ENCODE measurements at regions not wholly inside any gene's neighbourhood (a gene's known extent, or its start where the extent isn't known, plus 50 kb on each side); places are given as distances from the start of the nearest gene placed in this dataset.
A peak's percentile ranks its signal among the peaks of the same experiment; 100 is the strongest.

DNA sequence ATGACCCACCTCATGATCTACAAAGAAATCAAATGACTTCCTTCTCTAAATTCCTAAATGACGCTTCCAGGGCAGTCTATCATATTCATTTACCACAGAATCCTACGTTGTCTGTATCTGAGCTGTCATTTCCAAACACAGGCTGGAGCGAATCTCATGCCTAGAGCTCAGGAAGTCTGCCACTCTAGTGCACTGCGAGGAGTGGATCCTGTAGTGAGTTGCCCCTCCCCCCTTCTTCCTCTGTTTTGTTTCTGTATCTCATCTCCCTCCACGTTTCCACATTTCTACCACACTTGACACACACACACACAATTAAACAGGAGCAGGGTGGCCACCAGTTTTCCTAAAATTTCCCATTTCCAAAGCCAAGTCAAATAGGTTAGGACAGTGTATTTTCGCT is 415.4 kb upstream of the PRICKLE1 start:
- peak; percentile 20 for DNase-seq (ENCODE audit: low spot score)
- H3K4me3 Mint-ChIP-seq (ENCODE audit: unreplicated experiment), result no peak overlapping the region
- H3K4me1 Mint-ChIP-seq (ENCODE audit: unreplicated experiment), result peaks cover 8% of the 10 kb centered on the region
- no peak for TF ChIP-seq CTCF (IDR thresholded peaks at IDR 0.05; ENCODE audit: unreplicated experiment)
- H3K36me3 Mint-ChIP-seq (ENCODE audit: low read depth, unreplicated experiment), result no peaks in the 10 kb centered on the region
- peaks cover 1% of the 10 kb centered on the region for H3K27me3 Mint-ChIP-seq (ENCODE audit: unreplicated experiment)
- no peaks in the 10 kb centered on the region for H3K9me3 Mint-ChIP-seq (ENCODE audit: unreplicated experiment)
- H3K27ac Mint-ChIP-seq (ENCODE audit: unreplicated experiment), result no peak overlapping the region

- Mint-ChIP-seq H3K36me3 (ENCODE audit: low read depth, unreplicated experiment) (no peaks in the 10 kb centered on the region), H3K27me3 (ENCODE audit: unreplicated experiment) (peaks cover 2% of the 10 kb centered on the region), H3K4me3 (ENCODE audit: unreplicated experiment) (no peak overlapping the region), H3K27ac (ENCODE audit: unreplicated experiment) (no peak overlapping the region), H3K4me1 (ENCODE audit: unreplicated experiment) (peaks cover 8% of the 10 kb centered on the region), H3K9me3 (ENCODE audit: unreplicated experiment) (no peaks in the 10 kb centered on the region)
- no peak for DNase-seq (ENCODE audit: low spot score)
- no peak for TF ChIP-seq CTCF (IDR thresholded peaks at IDR 0.05; ENCODE audit: unreplicated experiment)
Observed at GRCh38 chr12:43004141-43004540, 414.6 kb upstream of the PRICKLE1 start.

DNA sequence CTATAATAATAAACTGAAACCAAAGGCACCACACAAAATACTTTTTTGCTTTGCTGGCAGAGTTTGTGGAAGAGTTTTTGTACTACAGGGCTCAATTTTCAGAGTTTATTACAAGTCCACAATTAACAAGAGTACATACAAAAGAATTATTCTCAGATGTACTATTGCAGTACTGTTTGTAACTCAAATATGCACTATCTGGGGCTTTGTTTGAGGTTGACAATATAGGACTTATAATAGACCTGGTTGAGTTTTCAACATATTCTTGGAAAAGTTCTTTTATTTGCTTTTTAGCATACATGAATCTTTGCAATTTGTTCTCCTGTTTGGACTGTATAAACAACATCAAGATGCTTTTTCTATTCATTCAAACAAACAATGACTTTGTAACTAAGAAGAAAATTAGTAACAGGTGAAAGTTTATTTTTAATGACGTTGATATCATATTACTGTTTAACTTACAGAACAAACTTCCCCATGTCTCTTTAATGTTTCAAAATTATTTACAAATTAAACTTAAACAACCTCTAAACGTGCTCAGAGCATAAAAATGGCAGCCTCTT is 407.4 kb upstream of the PRICKLE1 start:
- no peak for DNase-seq (ENCODE audit: low spot score)
- Mint-ChIP-seq H3K4me1 (ENCODE audit: unreplicated experiment) (peaks cover 3% of the 10 kb centered on the region), H3K36me3 (ENCODE audit: low read depth, unreplicated experiment) (no peaks in the 10 kb centered on the region), H3K9me3 (ENCODE audit: unreplicated experiment) (no peaks in the 10 kb centered on the region), H3K27me3 (ENCODE audit: unreplicated experiment) (peaks cover 5% of the 10 kb centered on the region), H3K4me3 (ENCODE audit: unreplicated experiment) (no peak overlapping the region), H3K27ac (ENCODE audit: unreplicated experiment) (no peak overlapping the region)
- no peak for TF ChIP-seq CTCF (IDR thresholded peaks at IDR 0.05; ENCODE audit: unreplicated experiment)

DNA sequence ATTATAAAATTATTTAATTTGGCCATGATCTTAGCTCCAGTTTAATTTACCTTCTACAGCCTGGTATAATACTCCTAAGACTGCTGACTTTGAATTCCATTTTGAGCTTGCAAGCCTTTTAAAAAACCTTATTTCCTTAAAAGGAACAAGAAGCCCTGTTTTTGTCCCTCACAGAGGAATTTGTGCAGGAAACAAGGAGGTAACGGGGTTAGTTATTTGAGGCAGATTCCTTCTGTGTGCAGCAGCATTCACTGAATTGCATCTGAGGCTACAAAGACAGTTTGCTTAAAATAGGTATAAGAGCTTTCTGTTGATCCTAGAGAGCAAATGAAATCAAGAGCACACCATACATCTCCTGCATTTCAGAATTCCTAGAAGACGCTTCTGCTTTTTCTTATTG is 403.3 kb upstream of the PRICKLE1 start:
- Mint-ChIP-seq H3K27me3 (ENCODE audit: unreplicated experiment) (peaks cover 1% of the 10 kb centered on the region), H3K27ac (ENCODE audit: unreplicated experiment) (peak overlapping the region; percentile 44), H3K9me3 (ENCODE audit: unreplicated experiment) (no peaks in the 10 kb centered on the region), H3K4me3 (ENCODE audit: unreplicated experiment) (no peak overlapping the region), H3K4me1 (ENCODE audit: unreplicated experiment) (peaks cover 3% of the 10 kb centered on the region), H3K36me3 (ENCODE audit: low read depth, unreplicated experiment) (no peaks in the 10 kb centered on the region)
- no peak for DNase-seq (ENCODE audit: low spot score)
- TF ChIP-seq CTCF (IDR thresholded peaks at IDR 0.05; ENCODE audit: unreplicated experiment), result no peak

- Mint-ChIP-seq H3K4me1 (ENCODE audit: unreplicated experiment) (peaks cover 8% of the 10 kb centered on the region), H3K27me3 (ENCODE audit: unreplicated experiment) (peaks cover 4% of the 10 kb centered on the region), H3K4me3 (ENCODE audit: unreplicated experiment) (no peak overlapping the region), H3K9me3 (ENCODE audit: unreplicated experiment) (no peaks in the 10 kb centered on the region), H3K36me3 (ENCODE audit: low read depth, unreplicated experiment) (no peaks in the 10 kb centered on the region), H3K27ac (ENCODE audit: unreplicated experiment) (no peak overlapping the region)
- DNase-seq (ENCODE audit: low spot score), result no peak
- TF ChIP-seq CTCF (IDR thresholded peaks at IDR 0.05; ENCODE audit: unreplicated experiment), result no peak
Observed at GRCh38 chr12:42990387-42990786, 400.8 kb upstream of the PRICKLE1 start.

All from endothelial cell (in vitro differentiated cells).